Activated T-helper 17 cell treated with anti-CD3 and anti-CD28 coated beads, Interleukin-2, amount 50 U/mL, for 72 hours (primary cell): ENCODE measurements at regions not wholly inside any gene's neighbourhood (a gene's known extent, or its start where the extent isn't known, plus 50 kb on each side); places are given as distances from the start of the nearest gene placed in this dataset.
"Not testable (repeated sequence)": the region's sequence is repeated elsewhere in the genome, so short reads cannot be mapped to it uniquely, and the experiment has no call there.

Source experiments
- ATAC-seq: fragments of 150-1000 bp; cut with Tn5 transposase; replicated peaks from 2 replicates; pipeline ENCODE4 v1.10.0; 2021; ENCODE audit warnings: mild to moderate bottlenecking, moderate library complexity
- H3K27ac Mint-ChIP-seq: one replicate; pipeline ENCODE4 v1.8.0; 2022; ENCODE audit warnings: mixed read lengths
- H3K27me3 Mint-ChIP-seq: one replicate; pipeline ENCODE4 v1.8.0; 2022; ENCODE audit warnings: mixed read lengths
- H3K36me3 Mint-ChIP-seq: one replicate; pipeline ENCODE4 v1.8.0; 2022; ENCODE audit warnings: low read depth, mild to moderate bottlenecking, mixed read lengths
- H3K4me1 Mint-ChIP-seq: one replicate; pipeline ENCODE4 v1.8.0; 2022; ENCODE audit warnings: mixed read lengths
- H3K4me3 Mint-ChIP-seq: one replicate; pipeline ENCODE4 v1.8.0; 2022; ENCODE audit warnings: mild to moderate bottlenecking, mixed read lengths
- H3K9me3 Mint-ChIP-seq: one replicate; pipeline ENCODE4 v1.8.0; 2022; ENCODE audit warnings: mixed read lengths

DNA sequence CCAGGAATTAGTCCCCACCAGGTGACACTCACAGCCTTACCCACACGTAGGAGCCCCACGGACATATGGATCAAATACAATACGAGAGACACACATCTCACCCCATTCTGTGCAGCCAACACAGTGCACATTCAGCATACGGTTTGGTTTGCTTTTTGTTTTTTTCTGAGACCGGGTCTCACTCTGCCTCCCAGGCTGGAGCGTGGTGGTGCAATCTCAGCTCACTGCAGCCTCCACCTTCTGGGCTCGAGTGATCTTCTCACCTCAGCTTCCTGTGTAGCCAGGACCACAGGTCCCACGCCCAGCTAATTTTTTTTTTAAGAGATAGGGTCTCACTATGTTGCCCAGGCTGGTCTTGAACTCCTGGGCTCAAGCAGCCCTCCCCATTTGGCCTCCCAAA, 102.8 kb downstream of the POTEB start:
- H3K4me1 Mint-ChIP-seq, result not testable (repeated sequence)

DNA sequence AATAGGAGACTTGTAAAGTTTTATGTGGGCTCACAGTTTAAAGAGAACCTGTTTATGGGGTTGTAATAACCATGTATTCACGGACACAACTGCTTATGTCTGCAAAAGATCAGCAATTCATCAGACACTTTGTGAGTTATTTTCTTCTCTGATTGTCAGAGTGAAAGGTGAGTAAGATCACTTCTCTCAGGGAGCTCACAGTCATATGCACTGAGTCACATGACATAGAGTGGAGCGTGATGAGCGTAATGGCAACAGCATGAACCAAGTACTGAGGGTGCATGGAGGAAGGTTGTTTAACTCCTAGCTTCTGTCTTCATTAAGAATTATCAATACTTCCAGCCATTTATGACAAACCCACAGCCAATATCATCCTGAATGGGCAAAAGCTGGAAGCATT, 111.0 kb downstream of the POTEB start:
- H3K9me3 Mint-ChIP-seq, H3K27me3 Mint-ChIP-seq, H3K36me3 Mint-ChIP-seq, H3K27ac Mint-ChIP-seq, H3K4me1 Mint-ChIP-seq, H3K4me3 Mint-ChIP-seq: not testable (repeated sequence)
- ATAC-seq, result peak; percentile 98

More for the DNA sequence above, 102.8 kb downstream of the POTEB start:
- not testable (repeated sequence) for H3K4me3 Mint-ChIP-seq, H3K9me3 Mint-ChIP-seq, H3K36me3 Mint-ChIP-seq, ATAC-seq, H3K27ac Mint-ChIP-seq, H3K27me3 Mint-ChIP-seq

DNA sequence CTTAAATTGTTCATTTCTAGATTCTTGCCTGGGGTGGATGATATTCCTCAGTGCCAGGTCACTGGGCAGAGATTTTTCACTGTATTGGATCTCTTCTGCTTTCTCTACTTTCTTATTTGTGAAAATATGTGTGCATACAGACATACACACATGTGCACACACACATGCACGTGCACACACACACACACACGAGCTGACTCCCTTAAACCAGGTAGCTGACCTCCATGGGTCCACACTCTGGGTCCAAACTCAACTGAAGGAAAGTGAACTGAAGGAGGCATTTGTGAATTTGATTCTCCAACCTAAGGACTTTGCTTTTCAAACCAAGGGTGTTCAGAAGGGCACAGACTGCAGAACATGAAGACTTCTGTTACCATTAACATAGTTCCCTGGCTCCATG, 113.8 kb downstream of the POTEB start:
- not testable (repeated sequence) for H3K4me1 Mint-ChIP-seq, H3K27ac Mint-ChIP-seq, H3K36me3 Mint-ChIP-seq, H3K27me3 Mint-ChIP-seq, ATAC-seq, H3K4me3 Mint-ChIP-seq, H3K9me3 Mint-ChIP-seq

DNA sequence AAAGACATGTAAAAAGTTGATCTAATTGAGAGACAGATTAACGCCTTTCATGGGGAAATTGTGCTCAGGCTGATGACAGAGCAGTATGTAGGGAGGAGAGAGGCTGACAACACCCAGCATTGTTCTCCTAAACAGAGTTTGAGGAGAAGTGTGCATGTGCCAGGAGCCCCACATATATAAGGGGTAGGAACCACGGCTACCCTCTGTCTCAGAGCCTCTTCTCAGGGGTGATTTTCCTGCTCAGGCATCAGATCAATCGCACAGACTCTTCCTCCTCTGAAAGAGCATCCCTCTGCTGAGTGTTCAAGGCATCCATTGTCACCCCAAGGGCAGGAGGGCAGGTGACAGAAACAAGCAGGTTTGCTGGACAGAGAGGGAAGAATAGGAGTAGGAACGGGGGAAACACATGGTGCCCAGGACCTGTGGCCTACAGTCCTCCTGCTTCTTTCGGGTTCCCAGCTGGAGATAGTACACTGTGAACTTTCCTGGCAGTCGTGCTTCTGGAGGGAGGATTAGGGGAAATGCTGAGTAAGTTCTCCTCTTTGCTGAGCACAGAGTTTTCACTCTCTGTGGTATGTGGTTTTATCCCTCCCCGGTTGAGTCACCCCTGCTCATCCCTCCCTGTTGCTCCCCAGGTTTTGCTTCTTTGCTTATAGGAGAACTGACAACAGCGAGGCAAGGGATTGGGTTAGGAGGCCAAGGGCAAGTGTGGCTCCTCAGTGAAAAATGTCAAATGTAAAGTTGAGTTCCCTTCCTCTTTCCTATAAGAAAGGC, 117.1 kb downstream of the POTEB start:
- ATAC-seq, result peak; percentile 83
- not testable (repeated sequence) for H3K4me1 Mint-ChIP-seq, H3K36me3 Mint-ChIP-seq, H3K27ac Mint-ChIP-seq, H3K9me3 Mint-ChIP-seq, H3K4me3 Mint-ChIP-seq, H3K27me3 Mint-ChIP-seq

DNA sequence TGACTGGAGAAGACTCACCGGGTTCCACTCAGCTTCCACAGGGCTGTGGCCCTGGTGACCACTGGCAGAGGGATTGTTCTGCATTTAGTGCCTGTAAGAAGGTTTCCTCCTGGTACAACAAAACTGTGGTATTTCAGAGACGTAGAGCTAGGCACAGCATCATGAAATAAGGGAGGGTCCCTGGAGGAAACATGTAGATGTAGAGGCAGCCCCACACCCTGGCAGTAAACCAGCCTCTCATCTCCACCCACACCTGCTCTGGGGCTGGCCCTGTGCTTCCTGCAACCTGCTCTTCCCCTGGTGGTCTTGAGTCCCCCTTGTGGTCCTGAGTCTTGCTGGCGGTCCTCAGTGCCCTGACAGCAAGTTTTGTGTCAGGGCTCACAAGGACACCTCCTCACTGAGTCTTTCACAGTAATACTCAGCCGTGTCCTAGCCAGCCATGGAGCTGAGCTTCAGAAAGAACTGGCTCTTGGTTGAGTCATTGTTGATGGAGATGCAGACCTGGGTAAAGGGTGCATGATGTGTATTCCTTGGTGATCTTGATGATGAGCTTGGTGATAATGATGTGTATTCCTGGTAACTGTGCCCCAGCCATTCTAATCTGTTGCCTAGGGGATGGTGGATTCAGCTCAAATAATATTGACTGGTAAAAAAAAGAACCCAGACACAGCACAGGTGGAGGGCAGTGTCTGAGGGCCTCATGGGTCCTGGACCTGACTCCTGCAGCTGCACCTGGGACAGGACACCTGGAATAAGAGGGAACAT, 118.0 kb downstream of the POTEB start:
- H3K4me1 Mint-ChIP-seq, H3K36me3 Mint-ChIP-seq, H3K4me3 Mint-ChIP-seq, H3K9me3 Mint-ChIP-seq, H3K27ac Mint-ChIP-seq, H3K27me3 Mint-ChIP-seq: not testable (repeated sequence)
- ATAC-seq, result peak; percentile 83

DNA sequence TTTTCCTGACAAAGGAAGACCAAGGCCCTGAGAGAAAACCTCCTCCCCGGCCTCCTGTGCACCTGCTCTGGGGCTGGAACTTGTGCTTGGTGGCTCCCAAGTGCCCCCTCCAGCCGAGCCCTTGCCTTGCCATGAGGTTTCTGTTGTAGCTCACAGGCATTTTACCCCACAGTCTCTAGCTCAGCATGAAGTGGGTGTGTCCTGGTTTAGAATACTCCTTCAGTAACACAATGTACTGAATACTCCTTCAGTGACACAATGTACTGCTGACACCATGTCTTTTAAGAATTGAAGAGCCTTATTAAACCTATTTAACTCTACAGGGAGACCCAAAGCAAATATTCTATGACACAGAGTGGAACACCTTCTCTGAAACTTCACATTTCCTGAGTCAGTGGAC, 123.7 kb downstream of the POTEB start:
- H3K27me3 Mint-ChIP-seq, ATAC-seq, H3K4me1 Mint-ChIP-seq, H3K27ac Mint-ChIP-seq, H3K36me3 Mint-ChIP-seq, H3K4me3 Mint-ChIP-seq, H3K9me3 Mint-ChIP-seq: not testable (repeated sequence)

DNA sequence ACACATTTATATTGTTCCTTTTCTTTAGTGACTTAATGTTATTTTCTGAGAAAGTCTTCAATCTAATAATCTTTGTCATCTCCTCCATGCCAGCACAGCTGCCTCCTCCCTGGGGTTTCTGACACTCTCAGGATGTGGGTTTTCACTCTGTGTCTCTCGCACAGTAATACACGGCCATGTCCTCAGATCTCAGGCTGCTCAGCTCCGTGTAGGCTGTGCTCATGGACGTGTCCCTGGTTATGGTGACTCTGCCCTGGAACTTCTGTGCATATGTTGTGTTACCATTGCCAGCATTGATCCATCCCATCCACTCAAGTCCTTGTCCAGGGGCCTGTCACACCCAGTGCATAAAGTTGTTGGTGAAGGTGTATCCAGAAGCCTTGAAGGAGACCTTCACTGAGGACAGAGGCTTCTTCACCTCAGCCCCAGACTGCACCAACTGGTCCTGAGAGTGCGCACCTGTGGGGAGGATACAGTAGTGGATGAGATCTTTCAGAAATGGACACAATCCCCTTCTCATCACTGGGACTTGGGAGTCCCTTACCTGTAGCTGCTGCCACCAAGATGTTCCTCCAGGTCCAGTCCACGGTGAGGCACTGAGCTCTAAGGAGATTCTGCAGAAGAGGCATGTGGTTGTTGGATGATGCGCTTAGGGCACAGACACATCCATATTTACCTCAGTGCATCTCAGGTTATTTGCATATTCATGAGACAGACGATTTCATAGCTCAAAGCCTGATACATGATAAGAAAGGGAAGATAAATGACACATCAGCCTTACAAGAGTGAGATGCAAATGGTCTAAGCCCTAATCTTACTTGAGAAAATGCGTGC, 125.2 kb downstream of the POTEB start:
- not testable (repeated sequence) for H3K9me3 Mint-ChIP-seq, H3K36me3 Mint-ChIP-seq, H3K27me3 Mint-ChIP-seq, H3K27ac Mint-ChIP-seq, H3K4me1 Mint-ChIP-seq, H3K4me3 Mint-ChIP-seq
- peak; percentile 94 for ATAC-seq

DNA sequence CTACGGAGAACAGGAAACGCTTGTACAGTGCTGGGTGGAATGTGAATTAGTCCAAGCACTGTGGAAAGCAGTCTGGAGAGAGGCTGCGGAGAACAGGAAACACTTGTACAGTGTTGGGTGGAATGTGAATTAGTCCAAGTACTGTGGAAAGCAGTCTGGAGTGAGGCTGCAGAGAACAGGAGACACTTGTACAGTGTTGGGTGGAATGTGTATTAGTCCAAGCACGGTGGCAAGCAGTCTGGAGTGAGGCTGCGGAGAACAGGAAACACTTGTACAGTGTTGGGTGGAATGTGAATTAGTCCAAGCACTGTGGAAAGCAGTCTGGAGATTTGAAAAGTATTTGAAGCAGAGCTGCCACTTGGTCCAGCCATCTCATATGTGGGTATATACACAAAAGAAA, 128.4 kb downstream of the POTEB start:
- not testable (repeated sequence) for H3K27me3 Mint-ChIP-seq, H3K4me3 Mint-ChIP-seq, H3K27ac Mint-ChIP-seq, H3K9me3 Mint-ChIP-seq, H3K36me3 Mint-ChIP-seq, H3K4me1 Mint-ChIP-seq, ATAC-seq

DNA sequence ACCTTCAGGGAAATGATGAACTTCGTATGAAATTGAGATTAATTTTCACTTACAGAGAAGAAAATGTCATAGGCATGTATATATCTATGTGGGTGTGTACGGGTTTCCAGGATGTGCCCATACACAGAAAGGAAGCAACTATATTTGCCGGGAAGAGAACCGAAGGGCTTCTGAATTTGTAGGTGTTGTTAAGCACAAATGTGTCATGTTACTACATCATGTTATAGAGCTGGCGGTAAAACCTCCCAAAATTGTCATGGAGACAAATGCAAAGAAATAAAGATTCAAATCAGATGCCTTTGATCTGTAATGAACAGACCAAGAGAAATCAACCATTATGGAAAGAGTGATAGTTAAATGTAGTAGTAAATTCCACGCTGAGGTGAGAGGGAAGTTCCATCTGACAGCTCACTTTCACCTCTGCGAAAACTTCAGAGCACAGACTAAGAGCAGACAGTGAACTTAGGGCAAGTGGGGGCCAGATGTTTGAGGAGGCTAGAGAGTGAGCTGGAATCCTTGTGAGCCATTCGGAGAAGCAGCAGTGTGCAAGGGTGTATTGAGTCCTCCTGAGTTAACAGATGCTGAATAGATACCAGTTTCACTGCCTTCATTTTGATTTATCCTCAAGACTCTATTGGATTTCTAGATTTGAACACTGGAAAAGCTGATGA, 133.2 kb downstream of the POTEB start:
- not testable (repeated sequence) for H3K27ac Mint-ChIP-seq, H3K27me3 Mint-ChIP-seq, H3K36me3 Mint-ChIP-seq, H3K4me1 Mint-ChIP-seq, H3K9me3 Mint-ChIP-seq
- peak overlapping the region; percentile 23 for H3K4me3 Mint-ChIP-seq
- peak; percentile 95 for ATAC-seq

DNA sequence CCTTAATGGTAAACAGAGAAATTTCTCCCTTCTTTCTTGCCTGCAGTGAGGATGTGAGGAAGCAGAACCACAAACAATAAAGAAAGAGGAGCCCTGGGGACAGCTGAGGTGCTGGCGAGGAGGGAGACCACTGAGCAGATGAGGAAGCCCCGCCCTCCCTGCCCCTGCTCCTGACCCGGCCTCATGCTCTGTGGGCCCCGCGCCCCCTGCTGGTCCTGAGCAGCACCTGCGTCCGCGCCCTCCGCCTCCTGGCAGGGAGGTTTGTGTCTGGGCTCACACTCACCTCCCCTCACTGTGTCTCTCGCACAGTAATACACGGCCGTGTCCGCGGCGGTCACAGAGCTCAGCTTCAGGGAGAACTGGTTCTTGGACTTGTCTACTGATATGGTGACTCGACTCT, 135.5 kb downstream of the POTEB start:
- not testable (repeated sequence) for H3K4me3 Mint-ChIP-seq

DNA sequence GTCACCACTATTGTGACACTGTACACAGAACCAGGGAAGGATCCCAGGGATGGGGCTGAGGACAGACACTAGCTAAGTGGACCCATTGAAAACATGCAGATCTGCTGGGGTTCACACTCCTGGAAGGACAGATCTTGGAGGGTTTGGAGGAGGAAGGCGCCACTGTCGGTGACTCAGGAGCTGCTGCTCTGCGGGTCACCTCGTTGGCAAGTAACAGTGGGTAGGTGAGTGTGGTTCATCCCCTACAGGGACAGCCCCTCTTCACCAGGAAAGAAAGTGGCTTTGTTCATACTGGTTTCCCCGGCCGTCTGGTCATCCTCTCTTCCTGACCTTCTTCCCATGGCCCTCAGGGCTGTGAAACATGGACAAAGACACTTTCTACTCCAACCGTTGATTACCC, 139.5 kb downstream of the POTEB start:
- ATAC-seq, result peak; percentile 59
- not testable (repeated sequence) for H3K27ac Mint-ChIP-seq, H3K27me3 Mint-ChIP-seq, H3K4me1 Mint-ChIP-seq, H3K36me3 Mint-ChIP-seq, H3K4me3 Mint-ChIP-seq, H3K9me3 Mint-ChIP-seq

More for the DNA sequence above, 135.5 kb downstream of the POTEB start:
- not testable (repeated sequence) for H3K27ac Mint-ChIP-seq, H3K9me3 Mint-ChIP-seq, H3K27me3 Mint-ChIP-seq, ATAC-seq, H3K36me3 Mint-ChIP-seq, H3K4me1 Mint-ChIP-seq

DNA sequence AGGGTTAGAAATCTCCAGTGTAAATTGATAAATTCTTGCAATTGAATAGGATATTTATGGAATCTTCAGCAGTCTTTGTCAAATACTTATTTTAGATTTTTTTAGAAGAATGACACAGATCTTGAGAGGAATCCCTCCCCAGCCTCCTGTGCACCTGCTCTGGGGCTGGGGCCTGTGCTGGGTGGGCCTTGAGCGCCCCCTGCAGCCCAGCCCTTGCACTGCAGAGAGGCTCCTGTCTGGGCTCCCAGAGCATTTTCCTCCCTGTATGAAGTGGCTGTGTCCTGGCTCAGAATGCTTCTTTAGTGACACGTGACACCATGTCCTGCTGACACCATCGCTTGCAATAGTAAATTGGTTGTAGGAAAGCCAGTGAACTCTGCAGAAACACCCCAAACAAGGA, 141.1 kb downstream of the POTEB start:
- H3K36me3 Mint-ChIP-seq, ATAC-seq, H3K4me3 Mint-ChIP-seq, H3K27ac Mint-ChIP-seq, H3K9me3 Mint-ChIP-seq, H3K4me1 Mint-ChIP-seq, H3K27me3 Mint-ChIP-seq: not testable (repeated sequence)

DNA sequence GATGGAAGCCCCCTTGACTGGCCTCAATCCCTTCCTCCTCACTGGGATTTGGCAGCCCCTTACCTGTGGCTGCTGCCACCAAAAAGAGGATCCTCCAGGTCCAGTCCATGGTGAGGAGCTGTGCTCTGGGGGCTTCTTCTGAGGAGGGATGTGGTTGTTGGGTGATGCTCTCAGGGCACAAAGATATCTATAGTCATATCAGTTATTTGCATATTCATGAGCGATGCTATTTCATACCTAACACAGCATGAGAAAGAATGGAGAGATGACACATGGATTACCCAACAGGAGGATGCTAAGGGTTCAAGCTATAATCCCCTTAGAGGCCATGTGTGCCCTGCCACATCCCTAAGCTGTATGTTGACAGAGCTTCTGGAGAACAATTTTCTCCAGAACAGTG, 141.7 kb downstream of the POTEB start:
- H3K36me3 Mint-ChIP-seq, H3K27me3 Mint-ChIP-seq, H3K4me3 Mint-ChIP-seq, H3K4me1 Mint-ChIP-seq, H3K27ac Mint-ChIP-seq, H3K9me3 Mint-ChIP-seq: not testable (repeated sequence)
- peak; percentile 75 for ATAC-seq

DNA sequence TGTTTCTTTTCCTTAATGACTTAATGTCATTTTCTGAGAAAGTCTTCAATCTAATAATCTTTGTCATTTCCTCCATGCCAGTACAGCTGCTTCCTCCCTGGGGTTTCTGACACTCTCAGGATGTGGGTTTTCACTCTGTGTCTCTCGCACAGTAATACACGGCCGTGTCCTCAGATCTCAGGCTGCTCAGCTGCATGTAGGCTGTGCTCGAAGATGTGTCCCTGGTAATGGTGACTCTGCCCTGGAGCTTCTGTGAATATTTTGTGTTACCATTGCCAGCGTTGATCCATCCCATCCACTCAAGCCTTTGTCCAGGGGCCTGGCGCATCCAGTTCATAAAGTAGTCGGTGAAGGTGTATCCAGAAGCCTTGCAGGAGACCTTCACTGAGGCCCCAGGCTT, 142.2 kb downstream of the POTEB start:
- not testable (repeated sequence) for H3K27me3 Mint-ChIP-seq, H3K4me1 Mint-ChIP-seq

More for the DNA sequence above, 142.2 kb downstream of the POTEB start:
- ATAC-seq, result peak; percentile 27
- not testable (repeated sequence) for H3K36me3 Mint-ChIP-seq, H3K9me3 Mint-ChIP-seq, H3K27ac Mint-ChIP-seq, H3K4me3 Mint-ChIP-seq
